ENCODE measurements at regions not wholly inside any gene's neighbourhood (a gene's known extent, or its start where the extent isn't known, plus 50 kb on each side); places are given as distances from the start of the nearest gene placed in this dataset.

- TF ChIP-seq CTCF (IDR thresholded peaks at IDR 0.05; ENCODE audit: insufficient read depth, low read depth, low read length): no peak
- TF ChIP-seq EZH2 (IDR thresholded peaks at IDR 0.05; ENCODE audit: insufficient read depth, low read length): no peak
These were observed 98.7 kb downstream of the ERMARD start for GRCh38 chr6:169850154-169850553.

All from astrocyte (in vitro differentiated cells and primary cell).